DMS53 (cell line): ENCODE measurements at regions not wholly inside any gene's neighbourhood (a gene's known extent, or its start where the extent isn't known, plus 50 kb on each side); places are given as distances from the start of the nearest gene placed in this dataset.

Experiments used
- DNase-seq: peaks from one replicate; lab custom pipeline; 2025; lab: John Stamatoyannopoulos, UW

DNA sequence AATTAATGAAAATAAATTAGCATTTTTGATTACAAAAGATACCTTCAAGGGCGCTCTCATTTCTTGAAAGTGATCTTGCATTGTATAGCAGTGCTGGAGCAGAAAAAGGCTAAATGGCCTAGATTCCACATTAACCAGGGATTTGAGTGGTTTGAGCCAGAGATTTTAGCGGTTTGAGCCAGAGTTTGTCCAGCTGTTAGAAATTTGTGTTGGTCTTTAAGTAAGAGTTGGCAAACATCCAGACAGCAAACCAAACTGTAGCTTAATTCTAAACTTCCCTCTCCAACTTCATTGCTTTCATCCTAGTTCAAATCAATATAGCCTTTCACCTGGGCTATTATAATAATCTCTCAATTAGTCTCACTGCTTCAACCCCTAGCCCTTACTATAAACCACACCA, 351.7 kb downstream of the IGSF11 start:
- no peak for DNase-seq

DNA sequence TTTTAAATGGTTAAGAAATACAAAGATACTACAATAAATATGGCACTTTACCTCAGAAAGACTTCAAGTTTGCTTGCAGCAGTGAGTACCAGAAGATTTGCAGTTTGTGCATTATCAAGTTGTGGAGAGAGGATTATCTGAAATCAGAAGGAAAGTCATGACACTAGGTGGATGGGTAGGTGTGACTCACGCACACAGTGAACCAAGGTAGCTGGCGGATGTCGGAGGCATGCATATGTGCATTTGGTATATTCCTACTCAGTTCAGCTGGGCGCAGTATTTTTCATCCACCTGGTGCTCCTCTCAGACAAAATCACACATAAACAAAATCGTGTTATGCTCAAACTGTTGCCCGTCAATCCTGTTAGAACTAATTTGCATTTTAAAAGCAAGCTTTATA, 351.0 kb downstream of the IGSF11 start:
- DNase-seq = no peak

DNA sequence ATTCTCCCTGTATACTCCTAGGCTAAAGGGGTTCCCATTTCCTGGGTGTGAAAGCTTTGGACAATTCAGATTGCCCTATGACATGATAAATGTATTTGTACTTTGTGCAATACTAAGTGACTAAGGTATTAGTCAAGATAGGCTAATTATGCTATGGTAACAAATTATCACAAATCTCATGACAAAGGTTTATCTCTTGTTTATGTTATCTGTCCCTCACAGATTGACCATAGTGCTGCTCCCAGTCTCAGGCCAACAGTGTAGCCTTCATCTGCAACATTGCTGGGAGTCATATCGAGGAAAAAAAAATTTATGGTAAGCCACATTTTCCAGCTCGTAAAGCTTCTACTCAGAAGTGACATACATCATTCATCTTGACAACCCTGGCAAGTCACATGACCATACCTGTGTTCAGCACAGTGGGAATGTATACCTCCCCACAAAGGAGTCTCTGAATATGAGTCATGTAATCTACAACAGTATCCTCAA, 346.2 kb downstream of the IGSF11 start:
- peak; percentile 21 for DNase-seq

DNA sequence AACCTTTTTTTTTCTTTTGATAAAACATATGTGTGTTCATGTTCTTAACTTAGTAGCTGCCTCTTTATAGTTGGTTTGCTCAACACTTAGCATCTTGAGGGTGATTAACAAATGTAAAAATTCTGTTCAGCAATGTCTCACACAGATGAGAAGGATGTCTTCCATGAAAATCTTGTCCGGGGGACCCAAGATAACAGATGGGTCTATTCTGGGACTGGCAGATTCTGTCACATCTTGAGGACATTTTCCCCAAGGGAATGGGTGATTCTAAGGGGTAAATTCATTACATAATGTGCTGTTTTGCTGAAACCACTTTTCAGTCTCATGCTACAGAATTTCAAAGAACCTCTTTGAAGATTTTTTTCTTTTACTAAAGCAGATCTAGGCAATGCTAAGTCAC, 342.2 kb downstream of the IGSF11 start:
- DNase-seq = no peak

DNA sequence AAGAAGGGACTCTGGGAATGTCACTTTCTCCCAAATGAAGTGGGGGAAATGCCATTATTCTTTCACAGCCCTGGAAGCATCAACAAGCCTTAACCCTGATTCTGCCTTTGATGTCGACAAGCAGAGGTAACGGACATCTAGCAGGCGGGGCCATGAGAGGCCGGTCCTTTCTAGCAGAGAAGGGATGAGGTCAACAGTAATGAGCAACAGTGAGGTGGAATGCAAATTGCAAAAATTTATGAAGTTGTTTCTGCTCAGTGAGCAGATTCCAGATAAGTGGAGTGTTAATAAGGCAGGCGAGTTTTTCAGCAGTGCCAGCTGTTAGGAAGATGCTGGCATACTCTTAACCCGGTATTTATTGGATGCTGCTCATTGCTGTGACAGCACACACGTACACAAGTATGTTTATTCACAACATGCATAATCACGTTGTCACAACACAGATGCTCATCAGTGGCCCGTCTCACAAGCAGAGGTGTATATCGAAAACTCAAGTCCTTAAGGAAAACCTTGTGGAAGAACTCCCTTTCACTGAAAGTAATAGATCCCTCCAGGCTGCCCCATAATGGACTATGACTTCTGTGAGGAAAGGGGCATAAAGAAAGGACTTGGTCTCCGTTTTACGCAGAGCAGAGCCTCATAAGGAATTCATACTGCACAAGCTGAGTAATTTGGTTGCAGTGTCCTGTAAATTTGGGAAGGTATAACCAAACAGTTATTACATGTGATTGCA, 329.0 kb downstream of the IGSF11 start:
- no peak for DNase-seq

DNA sequence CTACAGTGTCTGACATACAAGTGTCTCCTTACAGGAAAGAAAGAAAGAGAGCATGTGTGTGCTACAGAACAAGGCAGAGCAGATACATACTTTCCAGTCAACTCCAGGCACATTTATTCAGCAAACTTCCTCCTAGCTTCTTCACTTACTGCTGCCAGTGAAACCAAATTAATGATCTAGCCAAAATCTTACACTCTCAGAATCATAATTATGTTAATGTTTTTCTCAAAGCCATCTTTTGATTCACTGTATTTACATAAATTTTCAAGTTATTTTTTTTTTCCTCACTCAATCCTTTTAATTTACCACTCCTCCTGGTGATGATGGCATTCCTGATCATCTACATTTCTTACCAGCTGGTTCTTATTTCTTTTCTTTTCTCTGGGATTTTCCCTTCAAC, 326.7 kb downstream of the IGSF11 start:
- no peak for DNase-seq

DNA sequence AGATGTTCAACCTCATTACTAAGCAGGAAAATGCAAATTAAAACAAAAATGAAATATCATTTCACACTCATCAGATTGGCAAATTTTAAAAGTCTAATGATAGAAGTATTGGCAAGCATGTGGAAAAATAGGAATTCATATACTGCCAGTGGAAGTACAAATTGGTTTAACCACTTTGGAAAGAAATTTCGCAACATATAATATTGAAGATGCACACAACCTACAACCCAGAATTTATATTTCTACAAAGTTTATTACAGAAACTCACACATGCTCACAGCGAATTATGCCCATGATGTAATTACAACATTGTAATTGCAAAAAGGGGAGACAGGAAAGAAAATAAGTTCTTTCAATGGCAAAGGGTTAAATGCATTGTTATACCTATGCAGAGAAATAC, 324.1 kb downstream of the IGSF11 start:
- no peak for DNase-seq

DNA sequence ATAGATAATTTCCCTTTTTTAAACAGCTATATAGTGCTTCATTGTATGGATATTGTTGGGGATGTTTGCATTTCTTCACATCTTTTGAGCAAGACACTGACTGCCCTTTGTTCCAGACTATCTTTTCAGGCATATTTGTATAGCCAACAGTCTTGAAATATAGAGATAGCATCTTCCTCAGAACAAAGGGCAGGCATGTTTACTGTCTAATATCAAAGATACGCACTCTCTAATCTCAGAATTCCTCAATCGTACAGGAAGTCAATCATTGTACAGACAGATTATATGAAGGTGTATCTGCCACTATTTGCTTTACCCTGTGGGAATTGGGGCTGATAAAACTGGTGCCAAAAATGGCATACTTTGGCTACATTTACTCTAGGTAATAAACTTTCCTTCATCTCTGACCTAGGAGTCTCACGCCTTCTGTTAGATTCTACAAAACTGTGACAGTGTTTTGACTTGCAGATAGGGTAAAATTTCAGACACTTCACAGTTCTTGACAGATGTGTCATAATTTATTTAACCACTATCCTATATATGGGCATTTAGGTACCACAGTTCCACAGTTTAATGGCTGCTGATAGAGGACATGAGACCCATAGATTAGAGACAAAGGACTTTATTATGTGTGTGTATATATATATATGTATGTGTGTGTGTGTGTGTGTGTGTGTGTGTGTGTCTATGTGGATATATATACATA, 321.0 kb downstream of the IGSF11 start:
- no peak for DNase-seq

DNA sequence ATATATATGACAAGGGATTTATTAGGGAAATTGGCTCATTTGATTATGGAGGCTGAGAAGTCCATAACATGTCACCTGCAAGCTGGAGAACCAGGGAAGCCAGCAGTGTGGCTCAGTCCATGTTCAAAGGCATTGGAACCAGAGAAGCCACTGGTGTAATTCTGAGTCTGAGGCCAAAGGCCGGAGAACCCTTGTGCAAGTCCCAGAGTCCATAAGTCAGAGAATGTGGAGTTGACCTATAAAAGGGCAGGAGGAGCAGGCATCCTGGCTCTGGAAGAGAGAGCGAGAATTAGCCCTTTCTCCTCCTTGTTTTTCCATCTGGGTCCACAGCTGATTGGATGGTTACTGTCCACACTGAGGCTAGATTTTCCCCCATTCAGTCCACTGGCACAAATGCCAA, 319.8 kb downstream of the IGSF11 start:
- no peak for DNase-seq

DNA sequence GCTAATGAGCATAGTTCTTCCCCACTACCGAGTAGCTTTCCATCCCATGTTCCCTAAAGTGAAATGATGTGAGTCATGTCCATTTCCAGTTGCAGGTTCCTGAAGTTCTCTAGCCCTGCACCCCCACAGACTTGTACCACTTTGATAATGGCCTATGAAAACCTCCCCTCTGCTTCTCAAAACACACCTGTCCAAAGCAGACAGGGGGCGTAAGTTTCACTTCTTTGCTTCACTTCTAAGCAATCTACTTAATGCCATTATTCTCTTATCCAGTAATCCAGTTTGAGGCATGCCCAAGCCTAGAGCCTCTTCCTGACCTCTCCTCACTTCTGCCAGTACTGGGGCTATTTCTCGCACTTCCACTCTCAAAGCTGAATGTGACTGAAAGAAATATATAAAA, 305.1 kb downstream of the IGSF11 start:
- DNase-seq = no peak

DNA sequence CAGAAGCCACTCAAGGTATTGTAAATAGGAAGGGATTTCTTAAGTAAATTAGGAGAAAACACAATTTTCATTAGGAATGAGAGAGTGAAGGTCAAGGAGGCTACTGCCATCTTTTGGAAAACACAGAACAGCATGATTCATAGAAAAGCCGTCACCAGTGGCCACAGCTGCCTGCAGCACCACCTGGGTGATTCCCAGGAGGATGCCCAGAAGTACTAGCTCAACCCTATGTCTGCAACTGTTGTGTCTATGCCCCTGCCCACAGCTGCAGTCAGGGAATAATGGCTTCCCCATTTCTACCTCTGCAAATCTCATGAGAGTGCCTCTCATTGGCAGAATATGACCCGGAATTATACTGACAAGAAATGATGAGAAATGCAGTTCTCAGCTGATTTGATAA, 300.0 kb downstream of the IGSF11 start:
- no peak for DNase-seq

DNA sequence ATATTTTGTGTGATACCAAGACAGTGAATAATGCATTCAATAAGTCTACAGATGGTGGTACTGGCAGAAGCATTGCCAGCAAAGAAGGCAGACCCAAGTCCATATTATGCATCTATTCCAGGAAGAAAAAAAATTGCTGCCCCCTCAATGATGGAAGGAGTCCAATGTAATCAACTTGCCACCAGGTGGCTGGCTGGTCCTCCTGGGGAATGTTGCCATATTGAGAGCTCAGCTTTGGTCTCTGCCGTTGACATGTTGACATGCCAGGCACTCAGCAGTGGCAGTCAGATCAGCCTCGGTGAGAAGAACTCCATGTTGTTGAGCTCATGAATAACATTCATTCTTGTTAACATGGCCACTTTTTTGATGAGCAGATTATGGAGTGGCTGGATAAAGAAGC, 298.5 kb downstream of the IGSF11 start:
- peak; percentile 17 for DNase-seq

DNA sequence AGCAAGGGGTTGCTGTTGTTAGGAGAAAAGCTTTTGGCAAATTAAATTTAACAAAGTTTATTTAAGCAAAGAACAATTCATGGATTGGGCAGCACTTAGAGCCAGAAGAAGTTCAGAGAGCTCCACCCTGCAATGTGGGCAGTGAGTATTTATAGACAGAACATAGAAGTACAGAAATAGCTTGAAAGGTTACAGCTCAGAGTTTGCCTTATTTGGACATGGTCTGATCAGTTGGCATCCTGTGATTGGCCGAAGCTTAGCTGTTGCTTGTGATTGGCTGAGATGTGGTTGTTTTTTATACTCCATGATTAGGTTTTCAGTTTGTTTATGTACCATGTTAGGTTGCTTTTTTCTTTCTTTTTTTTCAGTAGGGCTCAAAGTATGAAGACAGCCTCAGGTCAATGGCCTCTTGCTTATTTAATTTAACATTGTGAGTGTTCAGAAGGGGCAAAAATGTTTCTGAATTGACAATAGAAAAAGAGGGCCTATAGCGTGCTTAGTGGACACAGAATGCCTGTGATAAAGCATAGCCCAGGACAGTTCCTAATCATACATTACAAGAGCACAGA, 293.8 kb downstream of the IGSF11 start:
- DNase-seq = no peak

DNA sequence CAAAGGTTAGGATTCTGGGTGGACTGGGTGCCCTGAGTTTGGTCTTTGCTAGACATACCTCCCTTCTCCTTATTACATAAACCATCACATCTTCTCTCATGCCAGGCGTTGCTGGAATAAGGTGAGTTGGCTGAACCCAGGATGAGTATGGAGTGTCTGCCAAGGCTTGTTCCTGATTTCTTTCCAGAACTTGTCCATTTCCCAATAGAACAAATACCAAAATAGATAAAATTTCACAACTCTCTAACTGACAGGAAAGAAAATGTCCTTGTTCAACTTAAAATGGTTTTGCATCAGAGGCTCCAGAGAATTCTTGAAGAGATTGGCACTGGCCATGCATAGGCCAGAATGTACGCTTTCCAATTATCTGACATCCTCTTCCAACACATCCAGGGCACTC, 291.9 kb downstream of the IGSF11 start:
- DNase-seq = no peak

DNA sequence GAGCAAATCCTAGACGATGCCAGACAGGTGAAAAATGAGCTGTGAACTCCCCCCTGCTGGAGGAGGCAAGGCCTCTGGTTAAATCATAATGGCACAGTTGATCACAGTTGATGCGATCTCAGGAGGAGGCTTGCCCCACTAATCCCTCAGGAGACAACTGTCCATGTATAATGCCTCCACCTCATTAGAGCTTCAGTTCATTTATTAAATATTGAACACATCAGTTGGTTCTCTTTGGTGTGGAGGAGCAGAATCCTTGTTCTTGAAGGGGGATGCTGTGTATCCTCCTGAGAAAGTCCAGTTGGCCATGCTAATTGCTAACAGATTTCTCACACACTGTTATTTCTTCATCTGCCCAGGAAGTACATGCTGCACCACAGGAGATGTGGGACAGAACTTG, 290.5 kb downstream of the IGSF11 start:
- DNase-seq = no peak

DNA sequence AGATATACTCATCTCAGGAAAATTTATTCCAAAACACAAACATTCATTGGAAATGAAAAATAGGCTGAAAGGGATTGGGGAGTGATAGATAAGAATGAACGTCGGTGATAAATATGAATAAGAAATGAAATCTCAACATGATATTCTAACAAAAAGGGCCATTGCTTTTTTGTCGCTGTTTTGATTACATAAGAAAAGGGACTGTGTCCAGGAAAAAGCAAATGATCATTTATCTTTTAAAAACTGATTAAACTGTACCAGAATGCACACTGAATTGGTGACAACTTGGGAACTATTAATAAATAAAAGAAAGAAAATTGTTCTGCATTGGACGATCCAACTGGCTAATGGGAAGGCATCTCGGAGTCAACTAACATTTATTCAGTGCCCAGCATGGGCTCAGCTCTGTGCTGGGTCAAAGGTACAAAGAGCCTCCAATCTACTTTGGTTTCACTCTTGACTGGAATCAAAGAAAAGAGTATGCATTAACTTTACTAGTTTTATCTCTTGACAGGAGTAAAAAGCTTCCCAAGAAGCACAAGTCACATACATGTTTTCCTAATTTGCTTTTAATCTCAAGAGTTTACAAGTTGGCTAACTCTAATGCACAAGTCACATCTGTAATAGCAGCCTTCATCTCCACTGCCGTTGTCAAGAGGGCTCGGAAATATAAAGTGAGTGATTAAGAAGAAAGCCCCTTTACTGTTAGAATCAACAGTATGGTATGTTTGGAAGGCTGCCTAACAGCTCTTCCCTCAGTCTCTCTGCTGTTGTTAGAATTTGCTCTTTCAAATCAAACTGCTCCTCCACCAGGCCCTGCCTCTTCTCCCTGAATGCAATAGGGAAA, 280.0 kb downstream of the IGSF11 start:
- no peak for DNase-seq

DNA sequence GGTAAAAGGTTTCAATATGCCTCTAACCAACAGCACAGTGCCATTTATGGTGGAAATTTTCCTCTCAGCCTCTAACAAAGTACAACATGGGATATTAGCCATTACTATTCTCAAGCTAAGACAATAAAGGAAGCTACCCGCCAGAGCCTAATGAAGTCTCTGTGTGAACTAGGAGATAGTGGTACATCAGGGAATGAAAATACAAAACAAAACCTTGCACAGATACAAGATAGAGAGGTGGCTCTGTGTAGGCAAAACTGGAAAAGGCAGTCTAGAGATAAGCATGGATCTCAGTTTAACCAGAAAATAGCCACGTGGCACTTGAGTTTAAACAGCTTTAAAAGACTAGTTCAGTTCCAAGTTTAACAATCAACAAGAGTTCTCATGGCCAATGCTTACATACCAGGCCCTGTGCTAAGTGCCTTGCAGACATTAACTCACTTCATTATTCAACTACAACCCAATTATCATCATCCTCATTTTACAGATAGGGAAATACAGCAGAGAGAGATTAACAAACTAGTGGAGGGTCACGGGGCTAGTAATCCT, 279.3 kb downstream of the IGSF11 start:
- DNase-seq = no peak

DNA sequence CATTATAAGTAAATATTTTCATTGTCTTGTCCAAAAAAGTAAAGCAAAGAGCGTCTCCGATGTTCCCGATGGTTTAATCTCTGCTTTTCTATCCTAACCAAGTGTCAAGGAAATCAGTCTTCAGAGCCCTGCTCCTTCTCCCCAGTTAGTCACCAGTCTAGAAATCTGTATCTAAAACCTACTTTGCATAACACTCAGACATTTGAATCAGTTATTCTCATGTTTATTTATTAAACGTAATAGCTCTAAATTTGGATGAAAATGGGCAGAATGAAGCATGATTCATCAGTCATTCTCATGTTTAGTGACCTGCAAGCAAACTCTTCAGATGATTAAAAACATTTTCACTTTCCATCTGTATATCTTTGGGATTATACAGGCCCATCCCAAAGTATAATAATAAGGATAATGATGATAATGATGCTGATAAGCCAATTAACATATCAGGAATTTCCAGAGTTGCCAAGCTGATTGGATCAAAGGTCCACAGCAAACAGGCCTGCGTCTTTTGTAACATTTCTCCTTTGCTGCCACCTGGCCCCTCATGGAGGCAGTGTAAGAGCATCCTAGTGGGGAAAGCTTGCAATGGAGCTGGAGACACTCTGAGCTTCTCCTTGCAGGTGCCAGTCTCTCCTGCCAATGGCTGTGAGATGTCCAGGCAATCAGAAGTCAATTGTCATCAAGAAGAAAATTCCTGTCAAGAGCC, 273.9 kb downstream of the IGSF11 start:
- peak; percentile 33 for DNase-seq

DNA sequence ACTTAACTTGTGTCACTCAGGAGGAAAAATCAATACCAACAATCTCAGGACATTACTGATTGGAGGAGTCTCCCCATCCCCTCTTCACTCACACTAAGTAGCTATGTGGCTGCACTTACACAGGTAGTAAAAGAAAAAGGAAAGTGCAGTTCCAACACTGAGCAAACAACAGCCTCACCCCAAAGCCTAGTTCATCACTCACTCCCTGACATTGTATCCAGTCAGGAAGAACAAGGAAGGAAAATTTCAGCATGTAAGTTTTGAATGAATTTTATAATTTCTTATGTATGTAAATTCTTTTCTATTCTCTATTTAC, 273.4 kb downstream of the IGSF11 start:
- DNase-seq = no peak

DNA sequence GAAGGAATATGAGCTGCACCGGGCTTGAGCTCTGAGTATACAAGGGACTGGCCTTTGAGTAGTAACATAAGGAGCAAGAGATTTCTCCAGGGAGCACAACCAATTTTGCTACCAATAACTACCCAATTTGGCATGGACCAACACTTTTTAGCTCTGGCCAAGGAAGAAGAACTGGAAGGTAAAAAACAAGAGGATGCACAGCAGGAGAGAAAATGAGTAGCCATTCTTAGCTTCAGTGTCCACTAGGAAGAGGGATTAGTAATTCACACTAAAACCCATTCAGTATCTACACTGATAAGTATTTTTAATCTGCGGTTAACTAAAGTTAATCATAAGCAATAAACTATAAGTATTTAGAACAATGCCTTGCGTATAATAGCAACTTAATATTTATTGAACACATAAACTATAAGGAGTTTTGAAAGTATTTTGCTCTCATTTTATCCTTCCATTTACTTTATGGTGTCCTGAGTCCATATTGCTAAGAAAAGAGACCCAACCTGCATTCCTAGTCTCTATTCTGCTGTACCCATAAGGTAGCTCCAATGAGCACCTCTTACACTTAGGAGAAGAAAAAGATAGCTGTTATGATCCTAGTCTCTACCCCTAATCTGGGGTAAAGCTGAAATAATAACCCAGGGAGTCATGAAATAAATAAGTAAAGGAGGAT, 268.9 kb downstream of the IGSF11 start:
- no peak for DNase-seq

DNA sequence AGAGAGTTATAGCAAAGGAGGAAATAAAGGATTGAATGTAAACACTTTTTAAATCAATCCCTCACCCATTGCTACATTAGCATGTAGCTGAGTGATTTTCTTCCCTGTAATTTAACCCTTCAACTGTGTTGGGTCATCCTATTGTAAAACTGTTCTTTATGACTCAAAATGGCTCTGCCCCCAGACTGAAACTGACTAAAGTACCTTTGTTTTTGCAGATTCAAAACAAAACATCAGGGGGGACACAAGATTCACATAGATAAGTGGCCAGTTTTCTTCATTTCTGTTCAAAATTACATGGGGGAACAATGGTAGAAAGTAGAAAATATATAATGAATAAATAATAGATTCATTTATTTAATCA, 268.4 kb downstream of the IGSF11 start:
- DNase-seq = no peak
